ENCODE measurements at regions not wholly inside any gene's neighbourhood (a gene's known extent, or its start where the extent isn't known, plus 50 kb on each side); places are given as distances from the start of the nearest gene placed in this dataset.

DNA sequence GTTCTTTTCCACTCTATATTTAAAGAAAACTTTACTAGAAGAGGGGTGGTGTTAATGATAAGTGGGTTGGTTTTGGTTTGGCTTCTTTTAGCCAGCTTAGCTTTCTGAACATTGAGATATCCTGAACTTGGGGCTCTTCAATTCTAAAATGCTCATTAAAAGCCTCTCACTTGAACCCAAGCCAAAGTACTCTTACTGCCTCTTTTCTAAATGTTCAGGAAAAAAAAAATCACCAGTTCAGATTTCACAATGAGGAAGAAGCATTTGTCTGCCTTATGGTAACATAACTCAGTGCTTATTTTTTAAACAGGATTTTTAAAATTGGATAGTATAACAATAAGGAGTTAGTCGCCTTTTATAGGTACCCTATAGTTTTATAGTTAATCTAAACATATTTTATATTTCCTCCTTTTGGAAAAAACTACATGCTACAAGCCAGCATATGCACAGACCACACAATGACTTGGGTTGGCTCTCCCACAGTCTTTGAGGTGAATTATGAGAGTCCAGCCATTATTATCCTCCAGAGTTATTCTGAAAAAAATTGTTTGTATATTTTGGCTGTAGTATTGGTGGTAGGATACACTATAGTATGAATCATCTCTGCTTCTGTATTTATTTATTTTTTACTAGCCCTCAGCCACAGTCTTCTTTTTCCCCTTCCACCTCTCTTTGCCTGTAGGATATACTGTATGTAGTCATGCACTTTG, 195.5 kb upstream of the TMPO start:
- no peak for TF ChIP-seq KDM1A (IDR thresholded peaks at IDR 0.05; ENCODE audit: borderline replicate concordance)
- no peak for TF ChIP-seq EZH2 (IDR thresholded peaks at IDR 0.05; ENCODE audit: borderline replicate concordance, control insufficient read depth, low read depth, low read length)
- no peak for TF ChIP-seq CTCF (IDR thresholded peaks at IDR 0.05 in 2 of 3, conservative IDR thresholded peaks at IDR 0.05 in 1 of 3; ENCODE audit: control insufficient read depth in 2 of 3, extremely low read depth in 1 of 3, insufficient read depth in 1 of 3, low read depth in 3 of 3, low read length in 3 of 3)
- TF ChIP-seq ETV6 (conservative IDR thresholded peaks at IDR 0.05 in 1 of 2, IDR thresholded peaks at IDR 0.05 in 1 of 2; ENCODE audit: borderline replicate concordance in 1 of 2, low read depth in 1 of 2) = no peak
- no peak for TF ChIP-seq GABPA (IDR thresholded peaks at IDR 0.05; ENCODE audit: low read depth)
- no peak for TF ChIP-seq CHD4 (IDR thresholded peaks at IDR 0.05)
